SK-N-MC (cell line): ENCODE measurements at regions not wholly inside any gene's neighbourhood (a gene's known extent, or its start where the extent isn't known, plus 50 kb on each side); places are given as distances from the start of the nearest gene placed in this dataset.
"Not testable (repeated sequence)": the region's sequence is repeated elsewhere in the genome, so short reads cannot be mapped to it uniquely, and the experiment has no call there.

Source experiments
- EZH2 ChIP-seq: fragments of 200-600 bp; sonication (generic); IDR thresholded peaks from one replicate; pipeline ENCODE4 v1.6.1; 2017; ENCODE audit warnings: antibody characterized with exemption
- FOXP2 ChIP-seq: optimal IDR thresholded peaks from 2 replicates; pipeline ENCODE3; 2011; ENCODE audit warnings: mild to moderate bottlenecking, moderate library complexity; ENCODE audit not compliant: insufficient read depth; ENCODE audit errors: extremely low read length, control extremely low read depth
- POLR2AphosphoS5 ChIP-seq: IDR thresholded peaks from 2 replicates; pipeline ENCODE4 v1.6.1; 2012; ENCODE audit warnings: mild to moderate bottlenecking, low read depth, low read length, borderline replicate concordance

- not testable (repeated sequence) for TF ChIP-seq POLR2AphosphoS5, FOXP2, EZH2
Observed at GRCh38 chr21:36231444-36231843, 74.8 kb downstream of the DOP1B start.
